Keratinocyte (primary cell): ENCODE measurements at regions not wholly inside any gene's neighbourhood (a gene's known extent, or its start where the extent isn't known, plus 50 kb on each side); places are given as distances from the start of the nearest gene placed in this dataset.

ENCODE experiments used
- CTCF ChIP-seq, 3 experiments: IDR thresholded peaks in 1 of 3; conservative IDR thresholded peaks in 1 of 3; optimal IDR thresholded peaks in 1 of 3; 2 replicates in 2 of 3; 3 replicates in 1 of 3; pipeline versions ENCODE3 to v1.5.1; 2011; ENCODE audit warnings: low read length in 3 of 3, mild to moderate bottlenecking in 3 of 3, moderate library complexity in 2 of 3, control low read depth in 1 of 3, inconsistent platforms in 1 of 3; ENCODE audit not compliant: insufficient read depth in 2 of 3; ENCODE audit errors: extremely low read depth in 1 of 3
- EZH2 ChIP-seq: IDR thresholded peaks from one replicate; pipeline ENCODE4 v1.6.1; 2012; ENCODE audit warnings: inconsistent platforms, mild to moderate bottlenecking, low read length, moderate library complexity

GRCh38 chr7:12884033-12884432 is 196.6 kb downstream of the ARL4A start:
- TF ChIP-seq CTCF (optimal IDR thresholded peaks at IDR 0.05 in 1 of 3, IDR thresholded peaks at IDR 0.05 in 1 of 3, conservative IDR thresholded peaks at IDR 0.05 in 1 of 3; ENCODE audit: extremely low read depth in 1 of 3, insufficient read depth in 2 of 3, low read length in 3 of 3): no peak
- TF ChIP-seq EZH2: no peak
